GM19468 (cell line): ENCODE measurements at regions not wholly inside any gene's neighbourhood (a gene's known extent, or its start where the extent isn't known, plus 50 kb on each side); places are given as distances from the start of the nearest gene placed in this dataset.

Experiments
- ATAC-seq: cut with Tn5 transposase; IDR thresholded peaks from one replicate; pipeline ENCODE4 v1.9.1; 2021; ENCODE audit warnings: mild to moderate bottlenecking, moderate library complexity, moderate number of reproducible peaks; ENCODE audit not compliant: unreplicated experiment; ENCODE audit errors: extremely low read depth

- ATAC-seq = no peak
These were observed 406.6 kb downstream of the ARHGEF28 start for GRCh38 chr5:74032617-74033016.

GRCh38 chr5:74031536-74031935, 405.5 kb downstream of the ARHGEF28 start:
- ATAC-seq = no peak

- no peak for ATAC-seq
These were observed 404.8 kb downstream of the ARHGEF28 start for GRCh38 chr5:74030821-74031220.

GRCh38 chr5:74030371-74030770, 404.4 kb downstream of the ARHGEF28 start:
- no peak for ATAC-seq

- ATAC-seq = no peak
These were observed 403.0 kb downstream of the ARHGEF28 start for GRCh38 chr5:74028976-74029375.

- no peak for ATAC-seq
These were observed 402.4 kb downstream of the ARHGEF28 start for GRCh38 chr5:74028406-74028805.

GRCh38 chr5:74027732-74028338, 401.8 kb downstream of the ARHGEF28 start:
- ATAC-seq = no peak

- ATAC-seq = no peak
These were observed 400.3 kb downstream of the ARHGEF28 start for GRCh38 chr5:74026310-74026709.

- ATAC-seq = no peak
These were observed 395.1 kb downstream of the ARHGEF28 start for GRCh38 chr5:74021126-74021525.

- no peak for ATAC-seq
These were observed 394.5 kb downstream of the ARHGEF28 start for GRCh38 chr5:74020503-74020902.

- ATAC-seq = no peak
These were observed 393.9 kb downstream of the ARHGEF28 start for GRCh38 chr5:74019923-74020322.

GRCh38 chr5:74017786-74018211, 391.8 kb downstream of the ARHGEF28 start:
- no peak for ATAC-seq

GRCh38 chr5:74017112-74017511, 391.1 kb downstream of the ARHGEF28 start:
- ATAC-seq = no peak

- no peak for ATAC-seq
These were observed 390.4 kb downstream of the ARHGEF28 start for GRCh38 chr5:74016373-74016772.

GRCh38 chr5:74015716-74016115, 389.7 kb downstream of the ARHGEF28 start:
- ATAC-seq = no peak

- ATAC-seq = no peak
These were observed 387.2 kb downstream of the ARHGEF28 start for GRCh38 chr5:74013222-74013621.

GRCh38 chr5:74009502-74009901, 383.5 kb downstream of the ARHGEF28 start:
- no peak for ATAC-seq

- no peak for ATAC-seq
These were observed 381.2 kb downstream of the ARHGEF28 start for GRCh38 chr5:74007193-74007592.

GRCh38 chr5:73999297-73999696, 373.3 kb downstream of the ARHGEF28 start:
- no peak for ATAC-seq

- no peak for ATAC-seq
These were observed 372.5 kb downstream of the ARHGEF28 start for GRCh38 chr5:73998489-73998888.

GRCh38 chr5:73997960-73998359, 372.0 kb downstream of the ARHGEF28 start:
- no peak for ATAC-seq

- no peak for ATAC-seq
These were observed 370.3 kb downstream of the ARHGEF28 start for GRCh38 chr5:73996151-73996755.
